Keratinocyte (primary cell): ENCODE measurements at regions not wholly inside any gene's neighbourhood (a gene's known extent, or its start where the extent isn't known, plus 50 kb on each side); places are given as distances from the start of the nearest gene placed in this dataset.

Experiments used
- DNase-seq: peaks from one replicate; pipeline ENCODE4 v3.0.0-alpha.2; 2011; ENCODE audit warnings: low read depth, missing footprints, low spot score
- FAIRE-seq: peaks from 2 replicates; lab custom pipeline; 2011; peaks lifted over from hg19 to GRCh38; lab: Jason Lieb, UNC
- H2AFZ ChIP-seq: 2 replicates; pipeline ENCODE4 v1.6.0; 2012; ENCODE audit warnings: low read length, control low read depth, inconsistent platforms; ENCODE audit not compliant: control insufficient read depth
- H3K27ac ChIP-seq: 2 replicates; pipeline ENCODE4 v1.5.1; 2011; ENCODE audit warnings: low read length; ENCODE audit not compliant: control insufficient read depth, insufficient read depth
- H3K27me3 ChIP-seq: 3 replicates; pipeline ENCODE4 v1.6.0; 2011; ENCODE audit warnings: low read length; ENCODE audit not compliant: control insufficient read depth, insufficient read depth; ENCODE audit errors: extremely low read depth
- H3K36me3 ChIP-seq, 2 experiments: 2 replicates in 1 of 2; 3 replicates in 1 of 2; pipeline ENCODE4 v1.5.1; 2011; ENCODE audit warnings: low read length in 2 of 2, mild to moderate bottlenecking in 1 of 2; ENCODE audit not compliant: control insufficient read depth in 2 of 2, insufficient read depth in 2 of 2; ENCODE audit errors: extremely low read depth in 1 of 2
- H3K4me1 ChIP-seq: 3 replicates; pipeline ENCODE4 v1.5.1; 2011; ENCODE audit warnings: low read length; ENCODE audit not compliant: control insufficient read depth, insufficient read depth; ENCODE audit errors: extremely low read depth
- H3K4me2 ChIP-seq: 3 replicates; pipeline ENCODE4 v1.6.0; 2011; ENCODE audit warnings: low read depth, low read length; ENCODE audit not compliant: control insufficient read depth, insufficient read depth; ENCODE audit errors: extremely low read depth
- H3K4me3 ChIP-seq, 3 experiments: fragments of 200-600 bp in 1 of 3; sonication (generic) in 1 of 3; 2 replicates in 2 of 3; 3 replicates in 1 of 3; pipeline ENCODE4 v1.5.1; 2011 to 2016; ENCODE audit warnings: low read length in 3 of 3, mild to moderate bottlenecking in 3 of 3, control low read depth in 2 of 3, inconsistent platforms in 1 of 3, low read depth in 1 of 3, mixed read lengths in 1 of 3, mixed run types in 1 of 3, moderate library complexity in 1 of 3; ENCODE audit not compliant: control insufficient read depth in 2 of 3, insufficient read depth in 2 of 3; ENCODE audit errors: extremely low read depth in 1 of 3
- H3K79me2 ChIP-seq: 2 replicates; pipeline ENCODE4 v1.6.0; 2012; ENCODE audit warnings: low read length; ENCODE audit not compliant: control insufficient read depth, insufficient read depth
- H3K9ac ChIP-seq: 3 replicates; pipeline ENCODE4 v1.6.0; 2011; ENCODE audit warnings: low read length; ENCODE audit not compliant: control insufficient read depth, insufficient read depth; ENCODE audit errors: extremely low read depth
- H3K9me1 ChIP-seq: 3 replicates; pipeline ENCODE4 v1.6.0; 2011; ENCODE audit warnings: low read length; ENCODE audit not compliant: control insufficient read depth, insufficient read depth; ENCODE audit errors: extremely low read depth
- H3K9me3 ChIP-seq: 2 replicates; pipeline ENCODE4 v1.5.1; 2012; ENCODE audit warnings: low read depth, low read length; ENCODE audit not compliant: control insufficient read depth
- H4K20me1 ChIP-seq: 3 replicates; pipeline ENCODE4 v1.6.0; 2011; ENCODE audit warnings: low read length; ENCODE audit not compliant: control insufficient read depth, insufficient read depth; ENCODE audit errors: extremely low read depth
- EZH2 ChIP-seq: IDR thresholded peaks from one replicate; pipeline ENCODE4 v1.6.1; 2012; ENCODE audit warnings: inconsistent platforms, mild to moderate bottlenecking, low read length, moderate library complexity
- dilution Hi-C: fragments of 300-500 bp; cut with MboI; formaldehyde crosslinking; loops from one replicate; pipeline ENCODE4 v1.7.0; 2020; ENCODE audit warnings: low sequenced_read_pairs; ENCODE audit not compliant: extremely low pct_ligation_motif_present
- TF ChIP-seq, protein P1 (sequence below), 3 experiments: IDR thresholded peaks in 1 of 3; conservative IDR thresholded peaks in 1 of 3; optimal IDR thresholded peaks in 1 of 3; 2 replicates in 2 of 3; 3 replicates in 1 of 3; pipeline versions ENCODE3 to v1.5.1; 2011; ENCODE audit warnings: low read length in 3 of 3, mild to moderate bottlenecking in 3 of 3, moderate library complexity in 2 of 3, control low read depth in 1 of 3, inconsistent platforms in 1 of 3; ENCODE audit not compliant: insufficient read depth in 2 of 3; ENCODE audit errors: extremely low read depth in 1 of 3

DNA sequence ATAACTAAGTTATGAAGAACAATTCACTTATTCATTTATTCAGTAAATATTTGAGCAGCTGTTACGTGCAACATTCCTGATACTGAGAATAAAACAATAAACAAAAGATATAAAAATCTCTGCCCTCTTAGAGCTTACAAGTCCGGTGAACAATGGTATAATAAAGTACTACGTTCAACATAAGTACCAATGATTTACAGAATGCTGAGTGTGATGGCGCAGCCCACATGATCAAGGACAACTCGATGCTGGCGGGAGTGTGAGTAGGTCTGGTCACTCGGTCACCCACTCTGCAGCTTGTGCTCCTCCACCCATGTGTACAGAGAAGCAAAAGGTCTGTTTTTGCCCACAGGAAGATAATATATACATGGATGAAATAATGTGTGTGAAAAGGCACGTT is 254.3 kb downstream of the BCL11A start:
- Histone ChIP-seq H3K79me2 (no peaks in the 10 kb centered on the region), H3K4me3 (no peak overlapping the region), H3K9ac (no peak overlapping the region), H3K27ac (no peak overlapping the region), H3K27me3 (no peaks in the 10 kb centered on the region), H3K4me1 (peaks cover 32% of the 10 kb centered on the region), H2AFZ (no peak overlapping the region), H3K4me2 (no peak overlapping the region), H3K9me3 (no peaks in the 10 kb centered on the region), H3K36me3 (no peaks in the 10 kb centered on the region), H3K9me1 (no peaks in the 10 kb centered on the region), H4K20me1 (no peaks in the 10 kb centered on the region)
- no peak for FAIRE-seq
- TF ChIP-seq EZH2: no peak
- TF ChIP-seq, protein P1, sequence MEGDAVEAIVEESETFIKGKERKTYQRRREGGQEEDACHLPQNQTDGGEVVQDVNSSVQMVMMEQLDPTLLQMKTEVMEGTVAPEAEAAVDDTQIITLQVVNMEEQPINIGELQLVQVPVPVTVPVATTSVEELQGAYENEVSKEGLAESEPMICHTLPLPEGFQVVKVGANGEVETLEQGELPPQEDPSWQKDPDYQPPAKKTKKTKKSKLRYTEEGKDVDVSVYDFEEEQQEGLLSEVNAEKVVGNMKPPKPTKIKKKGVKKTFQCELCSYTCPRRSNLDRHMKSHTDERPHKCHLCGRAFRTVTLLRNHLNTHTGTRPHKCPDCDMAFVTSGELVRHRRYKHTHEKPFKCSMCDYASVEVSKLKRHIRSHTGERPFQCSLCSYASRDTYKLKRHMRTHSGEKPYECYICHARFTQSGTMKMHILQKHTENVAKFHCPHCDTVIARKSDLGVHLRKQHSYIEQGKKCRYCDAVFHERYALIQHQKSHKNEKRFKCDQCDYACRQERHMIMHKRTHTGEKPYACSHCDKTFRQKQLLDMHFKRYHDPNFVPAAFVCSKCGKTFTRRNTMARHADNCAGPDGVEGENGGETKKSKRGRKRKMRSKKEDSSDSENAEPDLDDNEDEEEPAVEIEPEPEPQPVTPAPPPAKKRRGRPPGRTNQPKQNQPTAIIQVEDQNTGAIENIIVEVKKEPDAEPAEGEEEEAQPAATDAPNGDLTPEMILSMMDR (optimal IDR thresholded peaks at IDR 0.05 in 1 of 3, IDR thresholded peaks at IDR 0.05 in 1 of 3, conservative IDR thresholded peaks at IDR 0.05 in 1 of 3; ENCODE audit: extremely low read depth in 1 of 3, insufficient read depth in 2 of 3, low read length in 3 of 3): no peak
- DNase-seq: no peak
- dilution Hi-C loops: no loop called here

DNA sequence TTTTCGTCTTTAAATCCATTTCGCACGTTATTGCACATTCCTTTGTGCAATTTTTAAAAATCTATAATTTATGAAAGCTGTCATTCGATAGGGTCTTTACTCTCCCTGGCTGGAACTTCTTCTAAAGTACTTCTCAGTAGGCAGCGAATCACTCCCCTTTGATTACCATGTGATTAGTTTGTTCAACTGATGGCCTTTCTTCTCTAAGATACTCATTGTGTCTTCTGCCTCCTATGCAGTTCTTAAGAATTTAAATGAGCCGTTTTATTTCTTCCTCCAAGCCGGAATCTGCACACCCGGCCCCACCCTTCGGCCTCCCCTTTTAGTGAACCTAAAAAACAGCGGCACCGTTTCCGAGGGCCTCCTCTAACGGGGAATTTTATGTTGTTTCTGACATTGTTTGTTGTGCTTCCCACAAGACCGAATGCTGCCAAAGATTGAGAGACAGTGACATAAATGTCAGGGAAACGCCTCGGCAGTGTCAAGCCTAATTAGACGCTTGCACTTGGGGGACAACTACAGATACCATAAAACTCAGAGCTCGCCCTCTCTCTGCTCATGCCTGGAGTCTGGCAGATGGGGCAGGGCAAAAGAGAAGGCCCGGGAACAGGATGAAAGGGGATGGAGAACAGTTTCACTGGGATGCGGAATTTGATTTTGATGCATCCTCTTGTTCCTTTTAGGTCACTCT is 255.3 kb downstream of the BCL11A start:
- FAIRE-seq: no peak
- DNase-seq: no peak
- dilution Hi-C loops: no loop called here
- H3K4me2 ChIP-seq: peak overlapping the region; percentile 63
- no peaks in the 10 kb centered on the region for H3K9me3 ChIP-seq
- TF ChIP-seq, protein P1 (optimal IDR thresholded peaks at IDR 0.05 in 1 of 3, IDR thresholded peaks at IDR 0.05 in 1 of 3, conservative IDR thresholded peaks at IDR 0.05 in 1 of 3; ENCODE audit: extremely low read depth in 1 of 3, insufficient read depth in 2 of 3, low read length in 3 of 3): no peak
- no peak for TF ChIP-seq EZH2
- no peaks in the 10 kb centered on the region for H4K20me1 ChIP-seq
- H2AFZ ChIP-seq: peak overlapping the region; percentile 65
- no peaks in the 10 kb centered on the region for H3K9me1 ChIP-seq
- H3K79me2 ChIP-seq: no peaks in the 10 kb centered on the region
- H3K27me3 ChIP-seq: no peaks in the 10 kb centered on the region
- H3K4me1 ChIP-seq: peaks cover 28% of the 10 kb centered on the region
- H3K9ac ChIP-seq: no peak overlapping the region
- H3K36me3 ChIP-seq: no peaks in the 10 kb centered on the region
- H3K4me3 ChIP-seq: peak overlapping the region in 1 of 3 experiments; percentile 27
- H3K27ac ChIP-seq: no peak overlapping the region
